ENCODE measurements at regions not wholly inside any gene's neighbourhood (a gene's known extent, or its start where the extent isn't known, plus 50 kb on each side); places are given as distances from the start of the nearest gene placed in this dataset.
"Not testable (repeated sequence)": the region's sequence is repeated elsewhere in the genome, so short reads cannot be mapped to it uniquely, and the experiment has no call there.

- DNase-seq = no peak
Measured at GRCh38 chr11:98625526-98625925, 395.2 kb upstream of the CNTN5 start.

- DNase-seq = no peak
Measured at GRCh38 chr11:98630736-98631135, 390.0 kb upstream of the CNTN5 start.

GRCh38 chr11:98657711-98658110 lies 363.0 kb upstream of the CNTN5 start:
- no peak for DNase-seq

- DNase-seq = no peak
Measured at GRCh38 chr11:98659431-98659830, 361.3 kb upstream of the CNTN5 start.

GRCh38 chr11:98674390-98674789 lies 346.4 kb upstream of the CNTN5 start:
- no peak for DNase-seq

- DNase-seq = no peak
Measured at GRCh38 chr11:98679673-98680072, 341.1 kb upstream of the CNTN5 start.

GRCh38 chr11:98701541-98701940 lies 319.2 kb upstream of the CNTN5 start:
- no peak for DNase-seq

GRCh38 chr11:98703779-98704556 lies 316.8 kb upstream of the CNTN5 start:
- DNase-seq = no peak

- no peak for DNase-seq
Measured at GRCh38 chr11:98710026-98710425, 310.7 kb upstream of the CNTN5 start.

- DNase-seq = no peak
Measured at GRCh38 chr11:98710986-98711385, 309.8 kb upstream of the CNTN5 start.

GRCh38 chr11:98720951-98721350 lies 299.8 kb upstream of the CNTN5 start:
- no peak for DNase-seq

GRCh38 chr11:98725471-98725870 lies 295.3 kb upstream of the CNTN5 start:
- no peak for DNase-seq

GRCh38 chr11:98728421-98728820 lies 292.3 kb upstream of the CNTN5 start:
- DNase-seq = no peak

GRCh38 chr11:98729118-98729517 lies 291.6 kb upstream of the CNTN5 start:
- DNase-seq = no peak

- DNase-seq = no peak
Measured at GRCh38 chr11:98732947-98733346, 287.8 kb upstream of the CNTN5 start.

GRCh38 chr11:98733378-98733777 lies 287.4 kb upstream of the CNTN5 start:
- not testable (repeated sequence) for DNase-seq

GRCh38 chr11:98734686-98735085 lies 286.1 kb upstream of the CNTN5 start:
- no peak for DNase-seq

- DNase-seq = no peak
Measured at GRCh38 chr11:98736833-98737232, 283.9 kb upstream of the CNTN5 start.

GRCh38 chr11:98740321-98740720 lies 280.4 kb upstream of the CNTN5 start:
- DNase-seq = no peak

GRCh38 chr11:98763446-98763845 lies 257.3 kb upstream of the CNTN5 start:
- DNase-seq = not testable (repeated sequence)

- DNase-seq = no peak
Measured at GRCh38 chr11:98766903-98767302, 253.8 kb upstream of the CNTN5 start.

GRCh38 chr11:98770046-98770445 lies 250.7 kb upstream of the CNTN5 start:
- not testable (repeated sequence) for DNase-seq

- DNase-seq = no peak
Measured at GRCh38 chr11:98771791-98772190, 249.0 kb upstream of the CNTN5 start.

GRCh38 chr11:98772893-98773292 lies 247.9 kb upstream of the CNTN5 start:
- no peak for DNase-seq

GRCh38 chr11:98793276-98793675 lies 227.5 kb upstream of the CNTN5 start:
- no peak for DNase-seq
